ENCODE measurements at regions not wholly inside any gene's neighbourhood (a gene's known extent, or its start where the extent isn't known, plus 50 kb on each side); places are given as distances from the start of the nearest gene placed in this dataset.

DNA sequence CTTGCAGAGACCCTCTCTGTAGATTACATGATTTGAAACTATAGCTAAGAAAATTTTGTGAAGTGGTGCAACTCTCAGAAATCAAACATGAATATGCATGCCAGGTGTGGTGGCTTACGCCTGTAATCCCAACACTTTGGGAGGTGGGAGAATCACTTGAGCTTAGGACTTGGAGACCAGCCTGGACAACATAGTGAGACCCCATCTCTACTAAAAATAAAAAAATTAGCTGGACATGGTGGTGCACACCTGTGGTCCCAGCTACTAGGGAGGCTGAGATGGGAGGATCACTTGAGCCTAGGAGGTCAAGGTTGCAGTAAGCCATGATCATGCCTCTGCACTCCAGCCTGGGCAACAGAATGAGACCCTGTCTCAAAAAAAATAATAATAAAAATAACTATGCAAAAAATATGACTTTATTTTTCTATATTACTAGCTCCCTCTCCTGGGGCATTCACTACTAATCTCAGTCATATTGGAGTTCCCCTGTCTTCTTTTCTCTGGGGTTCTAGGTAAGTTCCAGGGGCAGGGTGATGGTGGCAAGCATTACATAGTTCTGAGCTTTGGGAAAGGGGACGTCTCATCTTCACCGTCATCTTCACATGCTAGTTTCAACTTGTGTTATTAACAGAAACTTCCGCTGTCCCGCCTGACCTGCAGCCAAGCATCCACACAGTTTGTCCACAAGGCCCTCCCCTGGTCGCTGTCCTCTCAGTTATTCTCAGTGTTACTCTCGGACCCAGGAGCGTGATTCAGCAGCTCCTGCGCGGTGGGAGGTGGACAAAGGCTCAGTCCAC lies 96.8 kb upstream of the MBOAT2 start:
- no peak overlapping the region for H3K4me3 Mint-ChIP-seq (ENCODE audit: unreplicated experiment)
- no peak for TF ChIP-seq CTCF (IDR thresholded peaks at IDR 0.05; ENCODE audit: unreplicated experiment)

GRCh38 chr2:9099341-9099751 lies 95.9 kb upstream of the MBOAT2 start:
- Mint-ChIP-seq H3K4me3 (ENCODE audit: unreplicated experiment) (no peak overlapping the region), H3K27me3 (ENCODE audit: insufficient read depth, unreplicated experiment) (no peaks in the 10 kb centered on the region), H3K9me3 (ENCODE audit: unreplicated experiment) (no peaks in the 10 kb centered on the region), H3K4me1 (ENCODE audit: insufficient read depth, unreplicated experiment) (peaks cover 15% of the 10 kb centered on the region), H3K27ac (ENCODE audit: low read depth, unreplicated experiment) (no peak overlapping the region), H3K36me3 (ENCODE audit: insufficient read depth, unreplicated experiment) (no peaks in the 10 kb centered on the region)
- intact Hi-C loops (cut with micrococcal nuclease), result no loop called here
- no TSS peak for BruUV-seq (replicated peaks)
- no peak for DNase-seq (ENCODE audit: unreplicated experiment)
- ChIA-PET POLR2A (no interaction called here), CTCF (no interaction called here)
- TF ChIP-seq CTCF (IDR thresholded peaks at IDR 0.05; ENCODE audit: unreplicated experiment), result no peak

More for the DNA sequence above, 96.8 kb upstream of the MBOAT2 start:
- Mint-ChIP-seq H3K27ac (ENCODE audit: low read depth, unreplicated experiment) (no peak overlapping the region), H3K36me3 (ENCODE audit: insufficient read depth, unreplicated experiment) (no peaks in the 10 kb centered on the region), H3K9me3 (ENCODE audit: unreplicated experiment) (no peaks in the 10 kb centered on the region), H3K4me1 (ENCODE audit: insufficient read depth, unreplicated experiment) (peaks cover 15% of the 10 kb centered on the region), H3K27me3 (ENCODE audit: insufficient read depth, unreplicated experiment) (no peaks in the 10 kb centered on the region)
- POLR2A ChIA-PET, result no interaction called here
- DNase-seq (ENCODE audit: unreplicated experiment), result no peak
- CTCF ChIA-PET, result interaction anchor here (0.6 to 1.1 kb wide), 2 partner anchors 12 to 63 kb away, joined by 3 read pairs; no protein-coding TSS in a partner anchor
- no TSS peak for BruUV-seq (replicated peaks)
- intact Hi-C loops (cut with micrococcal nuclease), result no loop called here

DNA sequence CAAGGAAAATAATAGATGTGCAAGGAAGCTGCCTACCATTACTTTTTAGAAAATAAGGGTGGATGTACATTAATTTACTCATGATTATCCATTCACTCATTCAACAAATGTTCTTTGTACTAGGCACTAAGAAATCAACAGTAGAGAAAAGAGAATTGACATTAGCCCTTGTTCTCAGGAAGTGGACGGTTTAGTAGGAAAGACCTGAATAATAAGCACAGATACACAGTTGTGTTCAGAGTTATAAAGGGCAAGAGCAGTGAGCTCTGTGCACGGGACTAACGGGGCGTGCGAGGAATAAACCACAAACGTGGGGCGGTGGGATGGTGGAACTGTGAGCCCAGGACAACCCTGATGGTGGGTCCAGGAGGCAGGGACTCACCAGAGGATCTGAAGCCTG lies 94.4 kb upstream of the MBOAT2 start:
- CTCF ChIA-PET, result no interaction called here
- no peak overlapping the region for H3K4me3 Mint-ChIP-seq (ENCODE audit: unreplicated experiment)
- intact Hi-C loops (cut with micrococcal nuclease), result no loop called here
- no TSS peak for BruUV-seq (replicated peaks)
- H3K27me3 Mint-ChIP-seq (ENCODE audit: insufficient read depth, unreplicated experiment), result no peaks in the 10 kb centered on the region
- POLR2A ChIA-PET, result no interaction called here
- peaks cover 7% of the 10 kb centered on the region for H3K4me1 Mint-ChIP-seq (ENCODE audit: insufficient read depth, unreplicated experiment)
- TF ChIP-seq CTCF (IDR thresholded peaks at IDR 0.05; ENCODE audit: unreplicated experiment), result no peak
- H3K36me3 Mint-ChIP-seq (ENCODE audit: insufficient read depth, unreplicated experiment), result no peaks in the 10 kb centered on the region
- no peak for DNase-seq (ENCODE audit: unreplicated experiment)
- no peaks in the 10 kb centered on the region for H3K9me3 Mint-ChIP-seq (ENCODE audit: unreplicated experiment)
- no peak overlapping the region for H3K27ac Mint-ChIP-seq (ENCODE audit: low read depth, unreplicated experiment)

GRCh38 chr2:9097239-9097638 lies 93.8 kb upstream of the MBOAT2 start:
- H3K4me3 Mint-ChIP-seq (ENCODE audit: unreplicated experiment), result no peak overlapping the region
- peaks cover 4% of the 10 kb centered on the region for H3K4me1 Mint-ChIP-seq (ENCODE audit: insufficient read depth, unreplicated experiment)
- no peaks in the 10 kb centered on the region for H3K27me3 Mint-ChIP-seq (ENCODE audit: insufficient read depth, unreplicated experiment)
- ChIA-PET CTCF (interaction anchor here (0.5 kb wide), 1 partner anchor 16 kb away, joined by 3 read pairs; no protein-coding TSS in a partner anchor), POLR2A (no interaction called here)
- intact Hi-C loops (cut with micrococcal nuclease), result no loop called here
- no peaks in the 10 kb centered on the region for H3K9me3 Mint-ChIP-seq (ENCODE audit: unreplicated experiment)
- no peak for TF ChIP-seq CTCF (IDR thresholded peaks at IDR 0.05; ENCODE audit: unreplicated experiment)
- BruUV-seq (replicated peaks), result no TSS peak
- no peaks in the 10 kb centered on the region for H3K36me3 Mint-ChIP-seq (ENCODE audit: insufficient read depth, unreplicated experiment)
- no peak overlapping the region for H3K27ac Mint-ChIP-seq (ENCODE audit: low read depth, unreplicated experiment)
- no peak for DNase-seq (ENCODE audit: unreplicated experiment)

All from MCF 10A (cell line).